Hepatocyte (in vitro differentiated cells): ENCODE measurements at regions not wholly inside any gene's neighbourhood (a gene's known extent, or its start where the extent isn't known, plus 50 kb on each side); places are given as distances from the start of the nearest gene placed in this dataset.

Experiments
- EZH2 ChIP-seq: fragments of 200-600 bp; sonication (generic); IDR thresholded peaks from 2 replicates; pipeline ENCODE4 v1.6.1; 2016; ENCODE audit warnings: antibody characterized with exemption, mild to moderate bottlenecking, borderline replicate concordance
- TF ChIP-seq, protein P1 (sequence below): fragments of 200-600 bp; sonication (generic); IDR thresholded peaks from 2 replicates; pipeline ENCODE4 v1.5.1; 2016; ENCODE audit warnings: antibody characterized with exemption, mild to moderate bottlenecking; ENCODE audit not compliant: poor library complexity

DNA sequence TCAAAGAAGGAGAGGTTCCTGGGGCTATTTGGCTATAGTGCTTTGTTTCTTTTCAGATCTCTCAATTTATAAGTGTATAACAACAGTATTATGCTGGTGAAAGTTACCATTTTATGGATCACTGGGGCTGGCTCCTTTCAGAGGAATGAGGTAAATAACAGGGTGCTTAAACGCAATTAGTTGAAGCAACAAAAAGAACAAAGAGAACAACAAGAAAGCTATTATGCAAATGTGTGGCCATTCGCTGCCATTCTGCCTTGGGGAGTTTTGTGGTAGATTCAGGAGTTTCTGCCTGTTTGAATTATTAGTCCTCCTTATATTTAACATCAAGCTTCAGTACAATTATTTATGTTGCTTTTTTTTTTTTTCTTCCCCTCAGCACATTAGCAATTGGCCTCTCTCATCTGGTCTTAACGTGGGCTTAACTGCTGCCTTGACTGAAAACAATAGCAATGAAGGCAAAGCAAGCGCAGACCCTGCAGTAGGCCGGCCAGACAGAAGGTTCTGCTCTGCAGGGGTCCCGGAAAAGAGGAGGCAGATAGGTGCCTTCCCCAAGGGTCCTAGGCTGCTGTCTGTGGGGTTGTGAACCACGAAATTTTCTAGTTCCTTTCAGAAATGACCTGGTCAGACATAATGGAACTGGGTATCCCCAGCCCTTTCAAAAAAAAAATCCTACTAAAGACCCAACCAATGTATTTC is 339.9 kb upstream of the PODXL start:
- TF ChIP-seq, protein P1, sequence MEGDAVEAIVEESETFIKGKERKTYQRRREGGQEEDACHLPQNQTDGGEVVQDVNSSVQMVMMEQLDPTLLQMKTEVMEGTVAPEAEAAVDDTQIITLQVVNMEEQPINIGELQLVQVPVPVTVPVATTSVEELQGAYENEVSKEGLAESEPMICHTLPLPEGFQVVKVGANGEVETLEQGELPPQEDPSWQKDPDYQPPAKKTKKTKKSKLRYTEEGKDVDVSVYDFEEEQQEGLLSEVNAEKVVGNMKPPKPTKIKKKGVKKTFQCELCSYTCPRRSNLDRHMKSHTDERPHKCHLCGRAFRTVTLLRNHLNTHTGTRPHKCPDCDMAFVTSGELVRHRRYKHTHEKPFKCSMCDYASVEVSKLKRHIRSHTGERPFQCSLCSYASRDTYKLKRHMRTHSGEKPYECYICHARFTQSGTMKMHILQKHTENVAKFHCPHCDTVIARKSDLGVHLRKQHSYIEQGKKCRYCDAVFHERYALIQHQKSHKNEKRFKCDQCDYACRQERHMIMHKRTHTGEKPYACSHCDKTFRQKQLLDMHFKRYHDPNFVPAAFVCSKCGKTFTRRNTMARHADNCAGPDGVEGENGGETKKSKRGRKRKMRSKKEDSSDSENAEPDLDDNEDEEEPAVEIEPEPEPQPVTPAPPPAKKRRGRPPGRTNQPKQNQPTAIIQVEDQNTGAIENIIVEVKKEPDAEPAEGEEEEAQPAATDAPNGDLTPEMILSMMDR = no peak
- TF ChIP-seq EZH2 = no peak
